ENCODE measurements at regions not wholly inside any gene's neighbourhood (a gene's known extent, or its start where the extent isn't known, plus 50 kb on each side); places are given as distances from the start of the nearest gene placed in this dataset.

- TF ChIP-seq CTCF (IDR thresholded peaks at IDR 0.05; ENCODE audit: low read length) = no peak
- TF ChIP-seq EZH2 (IDR thresholded peaks at IDR 0.05; ENCODE audit: borderline replicate concordance, low read length) = no peak
These were observed 162.7 kb upstream of the PWP1 start for GRCh38 chr12:107522692-107523477.

Data from OCI-LY1 (cell line).